ENCODE measurements at regions not wholly inside any gene's neighbourhood (a gene's known extent, or its start where the extent isn't known, plus 50 kb on each side); places are given as distances from the start of the nearest gene placed in this dataset.
"Not testable (repeated sequence)": the region's sequence is repeated elsewhere in the genome, so short reads cannot be mapped to it uniquely, and the experiment has no call there.

DNA sequence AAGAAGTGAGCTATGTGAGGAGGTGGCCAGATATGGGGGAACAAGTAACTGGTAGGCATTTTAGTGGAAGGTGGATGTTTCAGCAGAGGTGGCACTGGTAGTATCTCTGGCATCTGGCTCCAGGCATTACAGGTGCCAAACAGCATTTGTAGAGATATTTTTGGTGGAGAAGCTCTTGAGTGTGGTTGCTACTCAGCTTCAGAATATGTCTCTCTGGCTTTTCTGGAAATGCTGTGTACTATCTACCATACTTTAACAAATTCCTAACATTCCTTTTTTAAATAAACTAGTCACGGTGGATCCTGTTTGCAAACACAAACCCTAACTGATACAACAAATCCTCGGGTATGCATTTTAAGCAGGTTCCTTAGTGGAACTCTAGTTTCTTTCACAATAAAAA lies 128.0 kb downstream of the BARX2 start:
- no peak for DNase-seq

DNA sequence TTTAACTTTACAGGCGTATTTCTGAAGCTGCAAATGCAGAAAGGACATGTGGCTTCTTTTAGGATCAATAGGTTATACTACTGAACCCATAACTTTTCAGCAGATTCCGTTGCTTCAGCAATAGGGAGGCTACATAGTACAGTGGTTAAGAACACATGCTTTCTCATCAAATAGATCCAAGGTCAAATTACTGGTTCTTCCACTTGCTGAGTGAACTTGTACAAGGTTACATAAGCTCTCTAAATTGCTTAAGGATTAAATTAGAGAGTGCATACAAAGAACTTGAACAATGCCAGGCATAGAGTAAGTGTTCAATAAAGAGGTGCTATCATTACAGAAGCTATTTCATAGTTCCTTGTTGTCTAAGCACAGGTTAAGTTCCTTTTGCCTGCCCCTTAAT lies 129.6 kb downstream of the BARX2 start:
- DNase-seq, result no peak

DNA sequence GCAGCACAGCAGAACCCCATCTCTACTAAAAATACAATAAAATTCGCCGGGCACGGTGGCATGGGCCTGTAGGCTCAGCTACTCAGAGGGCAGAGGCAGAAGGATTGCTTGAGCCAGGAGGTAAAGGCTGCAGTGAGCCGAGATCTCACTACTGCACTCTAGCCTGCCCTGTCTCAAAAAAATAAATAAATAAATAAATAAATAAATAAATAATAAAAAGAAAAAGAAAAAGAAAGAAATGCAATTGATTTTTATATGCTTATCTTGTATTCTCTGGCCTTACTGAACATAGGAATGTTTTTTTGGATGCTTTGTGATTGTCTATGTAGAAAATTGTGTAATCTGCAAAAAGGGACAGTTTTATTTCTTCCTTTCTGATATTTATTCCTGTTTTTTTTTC lies 132.5 kb downstream of the BARX2 start:
- no peak for DNase-seq

DNA sequence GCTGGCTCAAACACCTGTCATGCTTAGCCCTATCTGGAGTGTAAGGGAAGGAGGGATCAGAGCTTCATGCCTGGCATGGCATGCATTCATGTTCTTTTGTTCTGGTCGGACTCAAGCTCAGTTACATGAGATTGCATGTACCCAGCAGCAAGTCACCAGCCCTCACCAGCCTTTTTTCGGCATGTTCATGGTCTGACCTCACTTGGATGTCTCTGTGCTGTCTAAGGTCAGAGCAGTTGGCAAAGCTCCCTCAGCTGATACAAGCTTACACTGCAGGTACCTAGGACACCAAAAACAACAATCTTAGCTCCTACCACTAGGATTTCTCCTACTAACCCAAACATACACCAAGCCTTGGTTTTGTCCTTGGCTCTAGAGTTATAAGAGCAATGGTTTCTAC lies 152.6 kb downstream of the BARX2 start:
- DNase-seq, result no peak

DNA sequence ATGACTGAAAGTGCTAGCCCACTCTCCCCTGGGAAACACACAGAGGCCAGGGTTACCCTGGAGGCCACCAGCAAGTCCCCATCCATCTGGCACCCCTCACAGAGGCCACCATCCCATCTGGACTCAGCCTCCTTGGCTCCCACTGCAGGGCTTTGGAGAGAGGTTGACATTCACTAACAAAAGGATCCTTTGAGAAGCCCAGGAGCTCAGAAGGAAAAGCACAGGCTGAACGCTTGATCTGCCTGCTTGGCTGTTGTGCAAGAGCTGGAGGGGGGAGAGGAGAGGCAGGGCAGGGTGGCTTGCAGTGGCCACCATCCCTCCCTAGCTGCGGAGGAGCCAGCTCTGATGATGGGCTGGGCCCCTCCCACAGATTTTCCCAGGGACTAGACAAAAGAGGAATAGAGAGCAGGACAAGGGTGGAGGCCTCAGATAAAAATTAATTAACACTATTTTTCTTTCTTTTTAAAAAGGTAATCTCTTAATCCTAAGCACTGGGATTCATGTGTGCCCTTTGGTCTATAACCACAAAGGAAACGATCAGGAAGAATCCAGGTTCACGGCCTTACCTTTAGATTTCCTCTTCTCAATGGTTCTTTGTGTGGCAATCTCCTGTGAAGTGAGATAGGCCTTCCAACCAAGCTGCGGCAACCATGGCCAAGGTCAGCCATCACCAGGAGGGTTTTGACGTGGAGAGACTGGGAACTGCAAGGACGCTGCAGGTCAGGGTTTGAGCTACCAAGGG lies 154.7 kb downstream of the BARX2 start:
- DNase-seq, result no peak

DNA sequence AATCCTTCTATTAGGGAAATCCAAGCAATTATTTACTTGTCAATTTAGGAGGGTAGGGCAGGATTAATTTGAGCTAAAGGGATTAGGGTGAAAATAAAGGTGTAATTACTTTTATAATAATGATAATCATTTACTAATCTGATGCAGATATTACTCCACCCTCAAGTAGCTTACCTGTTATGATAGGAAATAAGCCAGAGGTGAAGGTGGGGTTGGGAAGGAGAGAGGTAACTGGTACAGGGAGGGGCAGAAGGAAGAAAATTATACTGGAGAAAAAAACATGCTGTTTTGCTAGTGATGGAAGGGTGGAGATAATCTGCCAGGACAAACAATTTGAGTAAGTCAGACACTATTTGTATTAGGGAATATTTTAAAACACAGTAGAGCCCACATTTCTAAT lies 157.7 kb downstream of the BARX2 start:
- no peak for DNase-seq

DNA sequence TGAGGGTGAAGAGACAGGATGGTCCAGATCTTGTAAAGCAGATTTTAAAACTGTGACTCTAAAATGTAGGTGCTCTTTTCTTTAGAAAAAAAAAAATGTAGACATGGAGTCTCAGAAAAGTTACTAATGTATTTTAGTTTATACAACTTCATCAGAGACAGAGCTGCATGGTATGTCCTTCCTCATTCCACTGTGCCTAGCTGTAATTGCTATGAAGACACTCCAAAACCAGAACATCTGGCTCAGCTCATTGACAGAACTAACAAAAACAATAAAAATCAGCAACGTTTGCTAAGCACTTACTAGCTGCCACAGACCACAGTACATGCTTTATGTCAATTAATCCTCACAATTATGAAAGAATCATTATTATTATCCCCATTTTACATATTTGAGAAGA lies 160.7 kb downstream of the BARX2 start:
- DNase-seq, result no peak

DNA sequence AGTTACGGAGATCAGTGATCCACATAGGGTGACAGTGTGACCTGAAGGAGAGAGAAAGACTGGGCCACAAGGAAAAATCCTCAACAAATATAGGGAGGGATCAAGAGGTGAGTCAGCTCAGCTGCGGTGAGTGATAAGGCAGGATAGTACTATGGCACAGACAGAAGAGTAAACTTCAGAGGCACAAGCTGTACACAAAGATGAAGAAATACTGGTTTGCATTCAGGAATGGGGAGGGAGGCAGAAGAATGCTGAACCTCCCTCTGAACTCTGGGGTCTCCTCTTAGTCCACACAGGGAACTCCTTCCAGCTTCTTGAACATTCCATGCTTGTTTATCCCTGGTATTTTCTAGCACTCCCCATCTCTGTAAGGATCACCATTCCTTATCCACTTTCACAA lies 162.7 kb downstream of the BARX2 start:
- no peak for DNase-seq

DNA sequence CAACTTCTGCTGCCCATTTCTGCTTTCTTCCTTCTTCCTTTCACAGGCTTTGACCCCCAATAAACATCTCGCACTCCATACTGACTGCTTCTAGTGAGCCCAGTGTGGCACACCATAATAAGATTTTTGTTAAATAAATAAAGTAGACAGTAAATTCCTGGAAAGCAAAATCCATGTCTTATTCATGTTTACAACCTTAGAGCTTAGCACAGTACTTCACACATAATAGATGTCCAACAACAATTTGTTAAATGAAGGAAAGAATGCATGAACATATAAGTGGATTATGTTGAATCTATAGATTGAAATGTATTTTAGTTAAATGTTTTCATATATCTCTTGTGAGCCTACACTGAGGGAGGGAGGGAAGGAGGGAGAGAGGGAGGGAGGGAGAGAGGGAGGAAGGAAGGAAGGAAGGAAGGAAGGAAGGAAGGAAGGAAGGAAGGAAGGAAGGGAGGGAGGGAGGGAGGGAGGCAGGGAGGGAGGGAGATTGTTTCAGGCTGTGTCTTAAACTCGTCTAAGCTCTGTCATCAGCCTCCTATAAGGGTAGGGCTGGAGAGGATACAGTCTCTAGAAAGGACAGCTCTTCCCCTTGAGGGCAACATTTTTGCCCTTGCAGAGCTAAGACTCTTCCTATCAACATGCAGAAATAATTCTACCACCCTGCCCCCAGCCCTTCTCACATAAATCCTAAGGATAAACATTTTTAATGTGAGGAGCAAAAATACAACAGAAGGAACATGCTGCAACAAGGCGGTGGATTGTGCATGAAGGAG lies 168.1 kb downstream of the BARX2 start:
- DNase-seq, result no peak

DNA sequence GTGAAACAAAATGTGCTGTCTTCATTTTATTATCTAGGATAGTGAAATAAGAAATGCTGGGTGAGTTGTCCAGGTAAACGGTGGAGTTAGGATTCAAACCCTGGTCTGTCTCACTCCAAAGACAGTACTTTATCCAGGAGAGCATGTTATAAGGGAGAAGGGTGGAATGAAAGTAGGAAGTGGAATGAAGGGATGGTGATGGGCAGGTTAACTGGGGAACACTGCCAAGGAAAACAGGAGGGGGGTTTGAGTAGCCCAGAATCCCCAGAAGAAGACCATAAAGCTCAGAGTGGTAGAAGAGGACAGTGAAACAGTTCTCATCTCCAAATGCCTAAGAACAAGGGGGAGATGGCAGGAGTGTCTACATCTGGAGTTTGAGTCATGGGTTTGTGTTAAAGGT lies 169.0 kb downstream of the BARX2 start:
- DNase-seq, result no peak

DNA sequence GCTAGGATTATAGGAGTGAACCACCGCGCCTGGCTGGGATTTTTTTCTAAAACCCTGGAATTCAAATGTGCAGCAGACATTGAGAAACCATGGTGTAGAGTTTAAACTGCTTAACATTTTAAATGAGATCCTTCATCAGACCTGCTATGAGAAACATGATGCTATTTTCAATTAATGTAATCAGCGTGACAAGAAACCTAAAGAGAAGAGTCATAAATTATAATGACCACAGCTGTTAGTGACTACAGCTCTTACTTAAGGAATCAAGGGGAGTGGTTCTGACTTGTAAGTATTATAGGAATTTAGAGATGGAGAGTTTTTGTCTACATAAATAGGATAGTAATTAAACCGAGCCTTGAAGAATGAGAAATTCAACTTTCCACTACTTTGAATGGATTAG lies 170.6 kb downstream of the BARX2 start:
- DNase-seq, result no peak

DNA sequence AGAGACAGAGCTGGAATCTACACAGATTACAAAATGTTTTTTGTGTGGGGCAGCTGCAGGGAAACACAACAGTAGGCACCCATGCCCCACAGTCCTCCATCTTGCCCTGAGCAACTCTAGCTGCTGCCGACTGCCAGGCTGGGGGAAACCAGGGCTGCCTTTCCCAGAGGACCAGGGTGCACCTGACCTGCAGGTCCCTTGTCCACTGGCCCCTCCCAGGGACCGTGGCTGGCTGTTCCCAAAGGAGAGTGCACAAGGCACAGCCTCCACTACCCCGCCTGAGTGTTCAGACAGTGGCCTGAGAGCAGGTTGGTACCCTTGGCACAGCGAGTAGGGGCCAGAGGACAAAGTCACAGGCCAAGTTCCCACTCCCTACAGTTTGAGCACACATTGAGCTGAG lies 181.8 kb downstream of the BARX2 start:
- no peak for DNase-seq

DNA sequence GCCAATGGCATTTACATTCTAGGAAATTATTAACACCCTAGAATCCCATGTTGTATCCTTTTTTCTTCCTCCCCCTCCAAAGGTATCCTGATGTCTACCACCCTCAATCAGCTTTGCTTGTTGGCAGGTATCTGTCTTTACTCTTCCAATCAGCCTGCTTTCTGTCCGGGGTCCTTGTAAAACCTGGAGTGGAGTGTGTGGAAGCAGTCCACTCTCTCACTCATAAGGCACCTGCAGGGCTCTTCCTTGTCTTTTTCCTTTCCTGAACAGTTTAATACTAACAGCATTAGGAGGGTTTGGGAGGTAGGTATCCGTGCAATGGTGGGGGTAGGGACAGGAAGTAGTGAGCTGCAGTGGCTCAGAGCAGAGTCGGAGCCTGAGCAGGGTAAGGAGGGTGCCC lies 193.4 kb downstream of the BARX2 start:
- DNase-seq, result no peak

DNA sequence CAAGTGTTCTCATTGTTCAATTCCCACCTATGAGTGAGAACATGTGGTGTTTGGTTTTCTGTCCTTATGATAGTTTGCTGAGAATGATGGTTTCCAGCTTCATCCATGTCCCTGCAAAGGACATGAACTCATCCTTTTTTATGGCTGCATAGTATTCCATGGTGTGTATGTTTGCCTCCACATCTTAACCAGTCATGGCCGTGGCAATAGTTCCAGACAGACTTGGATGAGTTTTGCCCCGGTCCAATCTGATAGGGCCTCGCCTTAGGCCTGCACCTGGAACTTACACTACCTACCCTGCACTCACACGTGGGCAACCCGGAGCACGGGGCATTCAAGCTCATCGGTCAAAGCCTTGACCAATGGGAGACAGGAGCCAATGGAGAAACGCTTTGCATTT lies 197.0 kb downstream of the BARX2 start:
- DNase-seq, result not testable (repeated sequence)

DNA sequence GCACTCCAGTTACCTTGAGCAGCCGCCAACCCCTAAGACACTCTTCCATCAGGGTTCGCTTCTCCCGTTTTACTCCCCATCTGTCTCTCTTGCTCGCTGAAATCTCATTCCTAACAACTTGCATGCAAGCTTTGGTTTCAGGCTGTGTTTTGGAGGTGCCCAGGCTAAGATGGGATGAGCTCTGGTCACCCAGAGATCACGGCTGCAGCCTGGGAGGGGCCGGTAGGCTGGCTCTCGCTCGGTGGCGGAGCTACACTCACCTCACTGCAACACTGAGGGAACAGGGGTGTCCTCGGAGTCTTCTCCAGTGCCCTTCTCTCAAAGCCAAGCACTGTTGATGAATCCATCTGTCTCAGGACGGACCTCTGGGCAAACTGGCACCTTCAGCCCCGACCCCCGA lies 197.5 kb downstream of the BARX2 start:
- no peak for DNase-seq

DNA sequence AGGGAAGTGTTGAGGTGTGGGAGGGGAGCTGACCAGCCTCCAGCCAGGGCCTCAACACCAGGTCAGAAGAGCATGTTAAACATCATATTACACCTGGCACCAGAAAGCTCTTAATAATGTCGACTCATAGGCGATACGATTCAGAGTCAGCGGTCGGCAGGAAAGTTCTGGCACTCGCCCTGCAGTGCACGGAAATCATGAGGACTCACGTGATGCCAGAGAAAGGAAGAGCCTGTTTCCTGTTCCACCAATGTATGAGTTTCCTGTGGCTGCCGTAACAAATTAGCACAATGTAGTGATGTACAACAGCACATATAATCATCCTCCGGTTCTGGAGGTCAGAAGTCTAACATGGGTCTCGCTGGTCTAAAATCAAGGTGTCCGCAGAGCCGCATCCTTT lies 198.8 kb downstream of the BARX2 start:
- no peak for DNase-seq

DNA sequence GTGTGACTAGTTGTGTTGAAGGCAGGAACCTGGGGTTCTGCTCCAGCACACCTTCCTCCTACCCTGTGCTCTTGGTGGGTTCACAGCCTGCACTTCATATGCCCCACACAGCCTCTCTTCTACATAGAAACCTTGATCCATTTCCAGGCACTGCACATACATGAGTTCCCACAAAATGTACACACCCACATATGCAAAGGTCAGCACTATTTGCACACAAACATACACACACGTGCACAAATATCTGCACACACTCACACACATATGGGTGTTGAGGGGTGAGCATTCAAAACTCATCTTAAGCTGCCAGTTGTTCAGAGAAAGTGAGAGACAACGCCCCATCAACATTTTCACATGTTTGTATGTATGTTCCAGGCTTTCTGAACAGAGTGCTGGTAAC lies 201.0 kb downstream of the BARX2 start:
- DNase-seq, result no peak

DNA sequence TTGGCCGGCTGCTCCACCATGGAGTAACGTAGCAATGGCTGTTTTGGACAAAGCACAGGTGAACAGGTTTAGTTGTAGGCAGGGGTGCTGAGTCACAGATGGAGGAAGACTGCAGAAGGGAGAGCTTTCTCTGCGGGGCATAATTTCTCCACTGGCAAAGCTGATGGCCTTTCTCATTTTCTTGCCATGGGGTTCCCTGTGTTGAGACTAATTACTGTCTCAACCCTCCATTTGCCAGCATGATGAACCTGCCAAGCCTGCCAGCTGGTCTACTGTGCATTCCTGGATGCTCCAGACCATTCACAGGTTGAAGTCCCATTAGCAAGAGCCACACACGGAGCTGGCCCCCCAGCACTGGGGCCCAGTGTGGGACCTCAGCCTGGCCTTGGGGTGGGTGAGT lies 202.4 kb downstream of the BARX2 start:
- DNase-seq, result no peak

DNA sequence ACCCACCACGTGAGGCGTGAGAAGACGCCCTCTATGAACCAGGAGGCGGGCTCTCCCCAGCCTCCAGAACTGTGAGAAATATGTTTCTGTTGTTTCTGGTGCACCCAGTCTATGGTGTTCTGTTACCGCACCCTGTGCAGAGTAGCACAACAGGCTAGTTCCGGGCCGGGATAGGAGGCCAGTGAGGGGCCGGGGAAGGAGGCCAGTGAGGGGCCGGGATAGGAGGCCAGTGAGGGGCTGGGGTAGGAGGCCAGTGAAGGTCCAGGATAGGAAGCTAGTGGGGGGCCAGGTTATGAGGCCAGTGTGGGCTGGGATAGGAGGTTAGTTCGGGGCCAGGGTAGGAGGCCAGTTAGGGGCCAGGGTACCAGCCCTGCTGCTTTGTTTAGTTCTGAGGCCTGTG lies 204.6 kb downstream of the BARX2 start:
- no peak for DNase-seq

DNA sequence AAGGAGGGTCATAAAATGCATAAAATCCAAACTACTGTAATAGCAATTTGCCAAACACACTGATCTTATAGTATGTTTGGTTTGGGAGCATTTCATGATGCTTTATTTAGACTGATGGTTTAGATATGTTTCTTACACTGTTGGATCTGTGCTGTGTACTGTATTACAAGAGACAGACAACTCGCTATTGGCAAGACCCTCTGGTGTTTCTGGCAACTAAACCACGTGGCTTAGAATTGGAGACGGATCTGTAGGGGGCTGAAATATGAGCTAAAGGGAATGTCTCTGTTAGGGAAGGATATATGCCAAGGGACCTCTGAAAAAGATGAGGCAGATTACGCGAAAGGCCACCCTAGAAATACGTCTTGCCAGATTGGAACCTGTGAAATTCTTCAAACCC lies 208.7 kb downstream of the BARX2 start:
- DNase-seq, result no peak

DNA sequence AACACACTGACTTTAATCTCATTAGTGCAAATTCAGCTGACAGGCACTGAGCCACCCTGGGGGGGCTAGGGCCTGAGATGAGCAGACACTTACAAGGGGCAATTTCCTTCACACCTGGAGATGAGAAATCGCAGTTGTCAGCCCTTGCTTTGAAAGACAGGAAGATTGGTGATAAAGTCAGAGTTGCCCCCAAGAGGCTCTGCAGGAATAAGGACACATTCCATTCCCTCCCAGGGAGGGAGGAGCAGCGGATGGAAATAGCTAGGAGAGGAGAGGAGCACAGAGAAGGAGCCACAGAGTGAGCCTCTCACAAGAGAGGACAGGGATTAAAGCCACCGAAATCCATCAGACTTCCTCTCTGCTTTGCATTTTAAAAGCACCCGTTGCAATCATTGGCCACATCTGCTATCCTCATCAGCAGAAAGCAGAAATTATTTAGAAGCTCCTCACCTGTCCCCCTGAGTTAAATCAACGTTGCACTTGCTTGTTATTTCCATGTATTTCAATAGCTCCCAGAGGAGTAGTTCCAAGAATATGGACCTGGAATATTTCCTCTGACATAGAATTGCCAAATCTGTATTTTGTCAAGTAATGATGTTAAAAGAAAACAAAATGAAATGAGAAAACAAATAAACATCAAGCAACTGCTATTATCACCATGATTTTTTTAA lies 213.7 kb downstream of the BARX2 start:
- DNase-seq, result no peak

DNA sequence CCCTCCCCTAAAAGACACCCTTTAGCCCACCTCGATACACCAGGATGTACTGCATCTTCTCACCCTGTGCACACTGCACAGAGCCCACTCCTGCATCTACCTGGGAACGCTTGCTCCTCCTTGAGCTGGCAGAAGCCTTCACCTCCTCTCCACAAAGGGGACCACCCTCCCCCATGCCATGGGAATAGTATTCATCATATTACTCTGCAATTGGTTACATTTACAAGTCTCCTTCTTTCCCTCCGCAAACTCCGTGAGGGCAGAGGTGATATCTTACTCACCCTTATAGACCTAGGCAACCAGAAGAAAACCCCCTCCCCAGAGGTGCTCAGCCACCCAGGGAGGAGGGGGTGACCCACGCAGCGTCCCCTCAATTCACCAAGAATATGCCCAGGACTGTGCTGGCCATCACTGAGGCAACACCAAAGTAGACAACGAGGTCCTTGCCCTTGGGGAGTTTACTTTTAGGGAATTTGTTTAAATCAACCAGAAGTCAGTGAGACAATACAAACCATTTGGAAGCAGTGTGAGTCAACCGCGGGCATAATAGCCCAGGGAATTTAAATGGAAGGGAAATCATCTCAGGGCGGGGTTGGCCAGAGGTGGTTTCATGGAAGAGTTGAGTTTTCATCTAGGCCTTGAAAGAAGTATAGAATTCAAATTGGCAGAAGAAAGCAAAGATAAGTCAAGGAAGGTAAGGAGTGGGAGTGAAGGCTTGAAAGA lies 214.5 kb downstream of the BARX2 start:
- no peak for DNase-seq

DNA sequence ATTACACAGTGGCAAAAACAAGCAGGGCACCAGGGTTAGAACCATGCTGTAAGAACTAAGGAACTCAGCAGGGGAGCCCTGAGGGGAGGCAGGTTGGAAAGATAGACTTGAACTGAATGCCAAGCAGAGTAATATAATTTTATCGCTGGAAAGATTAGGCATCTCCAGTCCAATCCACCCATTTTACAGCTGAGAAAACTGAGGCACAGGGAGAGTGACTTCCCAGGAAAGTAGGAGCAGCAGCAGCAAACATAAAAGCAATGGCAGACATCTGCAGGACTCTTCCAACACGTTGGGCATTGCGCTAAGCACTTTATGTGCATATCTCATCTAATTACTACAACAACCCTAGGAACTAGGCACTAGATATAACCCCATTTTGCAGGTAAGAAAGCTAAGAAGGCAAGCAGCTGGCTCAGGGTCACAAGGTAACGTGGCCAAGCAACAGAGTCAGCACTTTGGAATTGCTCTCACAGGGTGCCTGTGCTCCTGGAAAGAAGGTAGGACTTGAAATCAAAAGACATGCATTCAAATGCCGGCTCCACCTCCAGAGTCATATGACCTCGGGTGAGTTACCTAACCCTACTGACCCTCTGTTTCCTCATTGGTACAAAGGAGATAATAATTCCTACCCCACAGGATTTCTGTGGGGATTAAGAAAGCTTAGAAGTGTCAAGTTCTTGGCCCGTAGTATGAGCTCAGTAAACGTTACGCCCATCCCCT lies 215.3 kb downstream of the BARX2 start:
- no peak for DNase-seq

Data from stimulated activated CD4-positive, alpha-beta T cell treated with anti-CD3 and anti-CD28 coated beads, Interleukin-1b, Interleukin-23, amount 100 ng/mL, for 48 hours (primary cell).